ENCODE measurements at regions not wholly inside any gene's neighbourhood (a gene's known extent, or its start where the extent isn't known, plus 50 kb on each side); places are given as distances from the start of the nearest gene placed in this dataset.

DNA sequence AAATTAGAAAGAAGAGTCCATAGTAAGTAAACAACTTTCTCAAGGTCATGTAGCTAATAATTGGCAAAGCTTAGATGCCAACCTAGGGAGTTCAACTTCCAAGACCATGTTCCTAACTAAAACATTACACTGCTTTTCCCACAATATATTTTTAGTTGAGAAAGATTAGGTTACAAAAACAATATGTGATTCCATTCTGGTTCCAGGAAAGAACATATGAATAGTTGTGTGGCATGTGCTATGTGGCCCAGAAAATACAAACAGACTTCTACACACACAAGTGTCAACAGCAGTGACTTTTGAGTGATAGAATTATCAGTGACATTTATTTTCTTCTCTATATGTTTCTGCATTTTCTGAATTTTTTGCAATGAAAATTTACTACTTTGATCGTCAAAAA, 62.7 kb upstream of the EDNRA start:
- no CpG with 5 or more reads among the region's 1 CpG for WGBS (ENCODE audit: extremely low coverage, insufficient read length, low lambda C conversion rate)
- Histone ChIP-seq H3K9me3 (ENCODE audit: control insufficient read depth, low read depth, low read length) (no peaks in the 10 kb centered on the region), H3K79me2 (ENCODE audit: insufficient read depth, low read length) (no peaks in the 10 kb centered on the region), H2BK120ac (ENCODE audit: low read depth, low read length, poor library complexity, severe bottlenecking) (no peak overlapping the region), H3T11ph (ENCODE audit: low read length) (no peak overlapping the region), H3K79me1 (ENCODE audit: insufficient read depth, low read depth, low read length, poor library complexity, severe bottlenecking) (no peaks in the 10 kb centered on the region), H3K14ac (ENCODE audit: insufficient read depth, low read length) (no peak overlapping the region), H2AFZ (ENCODE audit: low read length) (no peak overlapping the region), H3K4me1 (ENCODE audit: insufficient read depth, low read length) (no peaks in the 10 kb centered on the region), H3K56ac (ENCODE audit: insufficient read length, low read depth, low read length) (no peak overlapping the region), H2BK5ac (ENCODE audit: insufficient read length, low read length) (no peak overlapping the region), H4K20me1 (ENCODE audit: control insufficient read depth, insufficient read depth, insufficient read length) (no peaks in the 10 kb centered on the region), H4K8ac (replicated peaks; ENCODE audit: insufficient read length, low read depth, low read length) (no peak overlapping the region), H4K5ac (ENCODE audit: insufficient read length, low read depth, low read length) (no peak overlapping the region), H2BK15ac (ENCODE audit: low read depth, low read length) (no peak overlapping the region), H3K27me3 (ENCODE audit: insufficient read depth, low read length) (no peaks in the 10 kb centered on the region), H3K9ac (ENCODE audit: extremely low read depth, insufficient read length, low read length) (no peak overlapping the region), H2BK20ac (ENCODE audit: low read depth, low read length, poor library complexity, severe bottlenecking) (no peak overlapping the region), H3K4ac (ENCODE audit: low read depth, low read length) (no peak overlapping the region), H3K23ac (ENCODE audit: insufficient read length, low read depth, low read length) (no peak overlapping the region), H2AK5ac (ENCODE audit: insufficient read length, low read length) (no peak overlapping the region), H3K4me2 (ENCODE audit: insufficient read depth, insufficient read length, low read length) (no peak overlapping the region), H3K23me2 (ENCODE audit: insufficient read length, low read depth, low read length, poor library complexity, severe bottlenecking) (no peaks in the 10 kb centered on the region), H3K27ac (ENCODE audit: insufficient read length, low read depth, low read length) (no peak overlapping the region), H4K91ac (ENCODE audit: insufficient read length, low read depth, low read length) (no peak overlapping the region), H2BK12ac (ENCODE audit: insufficient read length, low read depth, low read length) (no peak overlapping the region), H3K18ac (ENCODE audit: insufficient read length, low read depth, low read length) (no peak overlapping the region)
- DNase-seq: no peak
- Mint-ChIP-seq H3K36me3 (ENCODE audit: insufficient read depth in 1 of 3, low read depth in 3 of 3) (peaks cover 0 to 2% (median 0%) of the 10 kb centered on the region in 3 experiments; a peak in 1 of 7 replicates), H3K9me3 (peaks cover 0 to 2% of the 10 kb centered on the region in 2 experiments; a peak in 1 of 5 replicates), H3K4me3 (no peak overlapping the region), H3K4me1 (no peaks in the 10 kb centered on the region), H3K27me3 (ENCODE audit: low read depth) (no peaks in the 10 kb centered on the region), H3K27ac (no peak overlapping the region)
- TF ChIP-seq, protein P1, sequence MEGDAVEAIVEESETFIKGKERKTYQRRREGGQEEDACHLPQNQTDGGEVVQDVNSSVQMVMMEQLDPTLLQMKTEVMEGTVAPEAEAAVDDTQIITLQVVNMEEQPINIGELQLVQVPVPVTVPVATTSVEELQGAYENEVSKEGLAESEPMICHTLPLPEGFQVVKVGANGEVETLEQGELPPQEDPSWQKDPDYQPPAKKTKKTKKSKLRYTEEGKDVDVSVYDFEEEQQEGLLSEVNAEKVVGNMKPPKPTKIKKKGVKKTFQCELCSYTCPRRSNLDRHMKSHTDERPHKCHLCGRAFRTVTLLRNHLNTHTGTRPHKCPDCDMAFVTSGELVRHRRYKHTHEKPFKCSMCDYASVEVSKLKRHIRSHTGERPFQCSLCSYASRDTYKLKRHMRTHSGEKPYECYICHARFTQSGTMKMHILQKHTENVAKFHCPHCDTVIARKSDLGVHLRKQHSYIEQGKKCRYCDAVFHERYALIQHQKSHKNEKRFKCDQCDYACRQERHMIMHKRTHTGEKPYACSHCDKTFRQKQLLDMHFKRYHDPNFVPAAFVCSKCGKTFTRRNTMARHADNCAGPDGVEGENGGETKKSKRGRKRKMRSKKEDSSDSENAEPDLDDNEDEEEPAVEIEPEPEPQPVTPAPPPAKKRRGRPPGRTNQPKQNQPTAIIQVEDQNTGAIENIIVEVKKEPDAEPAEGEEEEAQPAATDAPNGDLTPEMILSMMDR (conservative IDR thresholded peaks at IDR 0.05): no peak

Data from H9 (cell line).